ENCODE measurements at regions not wholly inside any gene's neighbourhood (a gene's known extent, or its start where the extent isn't known, plus 50 kb on each side); places are given as distances from the start of the nearest gene placed in this dataset.

DNA sequence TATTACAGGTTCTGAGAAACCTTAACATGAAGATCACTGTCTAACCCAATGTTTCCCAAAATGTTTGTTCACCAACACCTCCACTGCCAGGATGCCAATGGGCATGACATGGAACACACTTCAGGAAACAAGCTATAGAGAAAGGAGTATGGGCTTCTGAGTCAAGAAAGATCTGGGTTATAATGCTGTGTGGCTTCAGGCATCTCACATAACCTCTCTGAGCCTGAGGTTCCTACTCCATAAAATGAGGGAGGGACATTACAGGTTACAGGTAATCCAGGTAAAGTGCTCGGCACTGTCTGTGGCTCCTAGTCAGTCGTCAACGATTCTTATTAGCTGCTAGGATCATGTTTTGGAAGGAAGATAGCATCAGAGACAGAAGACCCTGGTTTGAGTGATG lies 126.4 kb upstream of the SMAD3 start:
- no peak for TF ChIP-seq GATA2 (IDR thresholded peaks at IDR 0.05; ENCODE audit: low read depth, low read length)
- TF ChIP-seq GATA3 (IDR thresholded peaks at IDR 0.05; ENCODE audit: low read depth, low read length), result no peak
